SU-DHL-6 (cell line): ENCODE measurements at regions not wholly inside any gene's neighbourhood (a gene's known extent, or its start where the extent isn't known, plus 50 kb on each side); places are given as distances from the start of the nearest gene placed in this dataset.

Experiments used
- EZH2phosphoT487 ChIP-seq: fragments of 200-600 bp; sonication (generic), shearing (Covaris generic); conservative IDR thresholded peaks from 2 replicates; pipeline ENCODE4 v1.6.1; 2018; ENCODE audit warnings: mild to moderate bottlenecking, antibody characterized with exemption, low read length, moderate library complexity, mixed read lengths
- TF ChIP-seq, protein P1 (sequence below): fragments of 200-600 bp; sonication (generic); IDR thresholded peaks from one replicate; pipeline ENCODE4 v1.5.1; 2017; ENCODE audit warnings: antibody characterized with exemption, mild to moderate bottlenecking, low read length, moderate library complexity; ENCODE audit not compliant: insufficient read depth, poor library complexity, severe bottlenecking

GRCh38 chr4:138845664-138846063 lies 169.9 kb upstream of the NOCT start:
- TF ChIP-seq, protein P1, sequence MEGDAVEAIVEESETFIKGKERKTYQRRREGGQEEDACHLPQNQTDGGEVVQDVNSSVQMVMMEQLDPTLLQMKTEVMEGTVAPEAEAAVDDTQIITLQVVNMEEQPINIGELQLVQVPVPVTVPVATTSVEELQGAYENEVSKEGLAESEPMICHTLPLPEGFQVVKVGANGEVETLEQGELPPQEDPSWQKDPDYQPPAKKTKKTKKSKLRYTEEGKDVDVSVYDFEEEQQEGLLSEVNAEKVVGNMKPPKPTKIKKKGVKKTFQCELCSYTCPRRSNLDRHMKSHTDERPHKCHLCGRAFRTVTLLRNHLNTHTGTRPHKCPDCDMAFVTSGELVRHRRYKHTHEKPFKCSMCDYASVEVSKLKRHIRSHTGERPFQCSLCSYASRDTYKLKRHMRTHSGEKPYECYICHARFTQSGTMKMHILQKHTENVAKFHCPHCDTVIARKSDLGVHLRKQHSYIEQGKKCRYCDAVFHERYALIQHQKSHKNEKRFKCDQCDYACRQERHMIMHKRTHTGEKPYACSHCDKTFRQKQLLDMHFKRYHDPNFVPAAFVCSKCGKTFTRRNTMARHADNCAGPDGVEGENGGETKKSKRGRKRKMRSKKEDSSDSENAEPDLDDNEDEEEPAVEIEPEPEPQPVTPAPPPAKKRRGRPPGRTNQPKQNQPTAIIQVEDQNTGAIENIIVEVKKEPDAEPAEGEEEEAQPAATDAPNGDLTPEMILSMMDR: no peak
- no peak for TF ChIP-seq EZH2phosphoT487
